ENCODE measurements at regions not wholly inside any gene's neighbourhood (a gene's known extent, or its start where the extent isn't known, plus 50 kb on each side); places are given as distances from the start of the nearest gene placed in this dataset.
A peak's percentile ranks its signal among the peaks of the same experiment; 100 is the strongest.

DNA sequence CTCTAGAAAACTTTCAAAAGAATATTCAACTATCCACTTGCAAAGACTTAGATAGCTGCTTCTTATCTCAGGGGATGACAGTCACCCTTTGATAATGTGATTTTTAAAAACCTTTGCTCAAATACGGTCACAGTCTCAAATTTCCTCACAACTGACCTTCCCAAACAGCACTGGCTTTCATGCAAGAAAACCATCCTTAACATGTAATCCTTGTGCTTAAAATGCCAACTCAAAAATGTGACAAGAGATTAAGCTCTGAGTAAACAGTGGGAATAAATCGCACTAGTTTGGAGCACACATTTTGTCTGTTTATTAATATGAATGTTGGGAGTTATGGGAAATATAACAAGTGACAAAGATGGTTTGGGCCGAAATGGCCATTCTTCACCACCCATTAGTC, 87.5 kb upstream of the CCBE1 start:
- no peak overlapping the region for H3K9ac ChIP-seq (ENCODE audit: low read depth, low read length, poor library complexity)
- WGBS, 2 donors (ENCODE audit: extremely low coverage in 2 of 2, insufficient read length in 2 of 2, insufficient replicate concordance in 1 of 2), result no CpG with 5 or more reads among the region's 3 CpGs
- no peak overlapping the region for H3K27ac ChIP-seq (replicated peaks; ENCODE audit: low read length)
- no peak overlapping the region for H4K8ac ChIP-seq (ENCODE audit: low read depth, low read length)
- no peak overlapping the region for H3K14ac ChIP-seq (ENCODE audit: low read length)
- no peak overlapping the region for H2AFZ ChIP-seq (ENCODE audit: low read length)
- no peaks in the 10 kb centered on the region for H3K36me3 ChIP-seq (replicated peaks in 1 of 2; ENCODE audit: control insufficient read depth in 2 of 2, insufficient read depth in 2 of 2, low read length in 2 of 2)
- no peak overlapping the region for H3K4ac ChIP-seq (ENCODE audit: low read length)
- no peak overlapping the region for H2AK5ac ChIP-seq (ENCODE audit: low read depth, low read length)
- no peak overlapping the region for H2BK12ac ChIP-seq (ENCODE audit: low read length)
- H3K23ac ChIP-seq (ENCODE audit: low read depth, low read length, poor library complexity), result no peak overlapping the region
- no peak overlapping the region for H3K4me2 ChIP-seq (ENCODE audit: insufficient read depth, low read length, poor library complexity, severe bottlenecking)
- H2BK15ac ChIP-seq (ENCODE audit: low read length), result no peak overlapping the region
- H3K18ac ChIP-seq (ENCODE audit: low read length), result no peak overlapping the region
- H3K4me1 ChIP-seq (ENCODE audit: control insufficient read depth in 2 of 2, insufficient read depth in 1 of 2, low read depth in 1 of 2, low read length in 2 of 2), result no peaks in the 10 kb centered on the region
- no peak overlapping the region for H4K91ac ChIP-seq (ENCODE audit: low read depth, low read length, poor library complexity)
- H3K9me3 ChIP-seq (replicated peaks in 1 of 2; ENCODE audit: control insufficient read depth in 2 of 2, insufficient read depth in 1 of 2, low read depth in 1 of 2, low read length in 2 of 2), result no peaks in the 10 kb centered on the region
- no peaks in the 10 kb centered on the region for H3K79me1 ChIP-seq (ENCODE audit: low read depth, low read length)
- no peak overlapping the region for H2BK5ac ChIP-seq (ENCODE audit: low read length)
- H3K27me3 ChIP-seq (ENCODE audit: control insufficient read depth in 3 of 3, insufficient read depth in 3 of 3, low read depth in 1 of 3, low read length in 3 of 3), result no peaks in the 10 kb centered on the region
- H2BK120ac ChIP-seq (ENCODE audit: low read depth, low read length), result no peak overlapping the region
- no peak for DNase-seq (ENCODE audit: low spot score)
- H3K4me3 ChIP-seq (ENCODE audit: low read length in 2 of 2), result no peak overlapping the region

DNA sequence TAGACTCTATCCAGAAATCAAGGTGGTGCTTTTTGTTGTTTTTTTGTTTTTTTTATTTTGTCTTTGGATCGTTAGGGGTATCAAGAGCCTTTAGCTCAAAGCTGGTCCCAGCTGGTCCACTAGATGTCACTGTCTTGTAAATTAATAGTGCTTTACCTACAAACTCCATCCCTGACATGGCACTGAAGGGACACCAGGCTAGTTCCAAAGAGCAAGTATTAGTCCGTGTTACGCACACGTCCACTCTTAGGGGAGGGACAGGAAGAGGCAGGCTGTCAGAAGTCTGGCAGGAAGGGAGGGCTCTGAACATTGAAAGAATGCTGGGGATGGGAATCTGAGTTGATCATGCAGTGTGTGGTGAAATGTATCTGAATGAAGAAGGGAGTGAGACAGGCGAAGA, 85.9 kb upstream of the CCBE1 start:
- H3K18ac ChIP-seq (ENCODE audit: low read length), result no peak overlapping the region
- no peak overlapping the region for H4K8ac ChIP-seq (ENCODE audit: low read depth, low read length)
- no peak overlapping the region for H3K14ac ChIP-seq (ENCODE audit: low read length)
- H3K23ac ChIP-seq (ENCODE audit: low read depth, low read length, poor library complexity), result no peak overlapping the region
- no peak overlapping the region for H2BK5ac ChIP-seq (ENCODE audit: low read length)
- no CpG with 5 or more reads among the region's 5 CpGs for WGBS, 2 donors (ENCODE audit: extremely low coverage in 2 of 2, insufficient read length in 2 of 2, insufficient replicate concordance in 1 of 2)
- no peak overlapping the region for H2BK12ac ChIP-seq (ENCODE audit: low read length)
- no peak overlapping the region for H3K27ac ChIP-seq (replicated peaks; ENCODE audit: low read length)
- H3K27me3 ChIP-seq (ENCODE audit: control insufficient read depth in 3 of 3, insufficient read depth in 3 of 3, low read depth in 1 of 3, low read length in 3 of 3), result no peaks in the 10 kb centered on the region
- H3K4me3 ChIP-seq (ENCODE audit: low read length in 2 of 2), result no peak overlapping the region
- no peak overlapping the region for H3K4me2 ChIP-seq (ENCODE audit: insufficient read depth, low read length, poor library complexity, severe bottlenecking)
- H2BK120ac ChIP-seq (ENCODE audit: low read depth, low read length), result no peak overlapping the region
- H3K79me1 ChIP-seq (ENCODE audit: low read depth, low read length), result no peaks in the 10 kb centered on the region
- no peak overlapping the region for H2AK5ac ChIP-seq (ENCODE audit: low read depth, low read length)
- no peaks in the 10 kb centered on the region for H3K4me1 ChIP-seq (ENCODE audit: control insufficient read depth in 2 of 2, insufficient read depth in 1 of 2, low read depth in 1 of 2, low read length in 2 of 2)
- no peaks in the 10 kb centered on the region for H3K36me3 ChIP-seq (replicated peaks in 1 of 2; ENCODE audit: control insufficient read depth in 2 of 2, insufficient read depth in 2 of 2, low read length in 2 of 2)
- peak; percentile 23 for DNase-seq (ENCODE audit: low spot score)
- H2AFZ ChIP-seq (ENCODE audit: low read length), result peak overlapping the region; percentile 37
- H3K9ac ChIP-seq (ENCODE audit: low read depth, low read length, poor library complexity), result no peak overlapping the region
- no peak overlapping the region for H2BK15ac ChIP-seq (ENCODE audit: low read length)
- no peak overlapping the region for H3K4ac ChIP-seq (ENCODE audit: low read length)
- H4K91ac ChIP-seq (ENCODE audit: low read depth, low read length, poor library complexity), result no peak overlapping the region
- no peaks in the 10 kb centered on the region for H3K9me3 ChIP-seq (replicated peaks in 1 of 2; ENCODE audit: control insufficient read depth in 2 of 2, insufficient read depth in 1 of 2, low read depth in 1 of 2, low read length in 2 of 2)

DNA sequence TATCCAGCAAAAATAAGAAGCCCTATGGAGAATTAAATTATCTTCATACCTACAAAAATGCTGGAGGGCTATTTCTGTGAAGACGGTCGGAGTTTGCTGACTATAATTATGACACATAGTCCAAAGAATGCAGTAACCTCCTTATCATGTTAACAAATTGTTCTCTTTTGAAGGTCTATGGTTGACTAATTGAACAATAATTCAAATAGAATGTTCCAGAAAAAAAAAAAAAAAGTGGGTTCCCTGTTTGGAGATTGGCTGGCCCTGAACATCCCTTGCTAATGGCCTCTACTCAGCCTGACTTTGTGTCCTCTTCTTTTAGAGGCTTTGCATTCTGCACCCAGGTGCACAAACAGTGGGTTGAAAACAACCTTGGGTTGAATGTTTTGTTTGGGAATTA, 82.8 kb upstream of the CCBE1 start:
- Histone ChIP-seq H4K91ac (ENCODE audit: low read depth, low read length, poor library complexity) (no peak overlapping the region), H3K27ac (replicated peaks; ENCODE audit: low read length) (no peak overlapping the region), H2AFZ (ENCODE audit: low read length) (no peak overlapping the region), H2AK5ac (ENCODE audit: low read depth, low read length) (no peak overlapping the region), H3K4me1 (ENCODE audit: control insufficient read depth in 2 of 2, insufficient read depth in 1 of 2, low read depth in 1 of 2, low read length in 2 of 2) (no peaks in the 10 kb centered on the region), H4K8ac (ENCODE audit: low read depth, low read length) (no peak overlapping the region), H3K9me3 (replicated peaks in 1 of 2; ENCODE audit: control insufficient read depth in 2 of 2, insufficient read depth in 1 of 2, low read depth in 1 of 2, low read length in 2 of 2) (no peaks in the 10 kb centered on the region), H3K4me3 (ENCODE audit: low read length in 2 of 2) (no peak overlapping the region), H3K79me1 (ENCODE audit: low read depth, low read length) (no peaks in the 10 kb centered on the region), H3K23ac (ENCODE audit: low read depth, low read length, poor library complexity) (no peak overlapping the region), H3K4me2 (ENCODE audit: insufficient read depth, low read length, poor library complexity, severe bottlenecking) (no peak overlapping the region), H2BK5ac (ENCODE audit: low read length) (no peak overlapping the region), H2BK15ac (ENCODE audit: low read length) (no peak overlapping the region), H3K9ac (ENCODE audit: low read depth, low read length, poor library complexity) (no peak overlapping the region), H2BK120ac (ENCODE audit: low read depth, low read length) (no peak overlapping the region), H2BK12ac (ENCODE audit: low read length) (no peak overlapping the region), H3K14ac (ENCODE audit: low read length) (no peak overlapping the region), H3K27me3 (ENCODE audit: control insufficient read depth in 3 of 3, insufficient read depth in 3 of 3, low read depth in 1 of 3, low read length in 3 of 3) (no peaks in the 10 kb centered on the region), H3K18ac (ENCODE audit: low read length) (no peak overlapping the region), H3K36me3 (replicated peaks in 1 of 2; ENCODE audit: control insufficient read depth in 2 of 2, insufficient read depth in 2 of 2, low read length in 2 of 2) (no peaks in the 10 kb centered on the region), H3K4ac (ENCODE audit: low read length) (no peak overlapping the region)
- no CpG with 5 or more reads among the region's 2 CpGs for WGBS, 2 donors (ENCODE audit: extremely low coverage in 2 of 2, insufficient read length in 2 of 2, insufficient replicate concordance in 1 of 2)
- no peak for DNase-seq (ENCODE audit: low spot score)

DNA sequence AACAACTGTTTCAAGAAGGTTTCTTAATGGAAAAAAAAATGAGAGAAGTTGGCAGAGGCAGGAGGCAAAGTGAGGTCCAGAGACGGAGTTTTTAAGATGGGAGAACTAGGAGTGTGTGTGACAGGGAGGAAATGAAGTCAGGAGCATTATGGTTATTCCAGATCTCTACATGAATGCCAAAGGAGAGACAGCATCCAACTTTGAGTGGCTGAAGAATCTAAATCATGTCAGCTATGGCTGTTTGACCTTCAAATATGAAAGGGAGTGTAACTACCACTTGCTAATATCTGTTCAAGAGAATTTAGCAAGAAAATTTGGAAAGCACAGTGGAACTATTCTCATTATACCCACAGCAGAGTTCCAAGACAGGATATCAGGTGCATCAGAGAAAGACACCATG, 81.2 kb upstream of the CCBE1 start:
- Histone ChIP-seq H3K36me3 (replicated peaks in 1 of 2; ENCODE audit: control insufficient read depth in 2 of 2, insufficient read depth in 2 of 2, low read length in 2 of 2) (no peaks in the 10 kb centered on the region), H3K23ac (ENCODE audit: low read depth, low read length, poor library complexity) (no peak overlapping the region), H2BK12ac (ENCODE audit: low read length) (no peak overlapping the region), H2AFZ (ENCODE audit: low read length) (no peak overlapping the region), H2AK5ac (ENCODE audit: low read depth, low read length) (no peak overlapping the region), H3K27ac (replicated peaks; ENCODE audit: low read length) (no peak overlapping the region), H3K4me3 (ENCODE audit: low read length in 2 of 2) (no peak overlapping the region), H3K14ac (ENCODE audit: low read length) (no peak overlapping the region), H3K4me2 (ENCODE audit: insufficient read depth, low read length, poor library complexity, severe bottlenecking) (no peak overlapping the region), H2BK5ac (ENCODE audit: low read length) (no peak overlapping the region), H3K27me3 (ENCODE audit: control insufficient read depth in 3 of 3, insufficient read depth in 3 of 3, low read depth in 1 of 3, low read length in 3 of 3) (no peaks in the 10 kb centered on the region), H3K79me1 (ENCODE audit: low read depth, low read length) (no peaks in the 10 kb centered on the region), H3K9ac (ENCODE audit: low read depth, low read length, poor library complexity) (no peak overlapping the region), H4K8ac (ENCODE audit: low read depth, low read length) (no peak overlapping the region), H4K91ac (ENCODE audit: low read depth, low read length, poor library complexity) (no peak overlapping the region), H3K9me3 (replicated peaks in 1 of 2; ENCODE audit: control insufficient read depth in 2 of 2, insufficient read depth in 1 of 2, low read depth in 1 of 2, low read length in 2 of 2) (no peaks in the 10 kb centered on the region), H2BK15ac (ENCODE audit: low read length) (no peak overlapping the region), H2BK120ac (ENCODE audit: low read depth, low read length) (no peak overlapping the region), H3K4ac (ENCODE audit: low read length) (no peak overlapping the region), H3K4me1 (ENCODE audit: control insufficient read depth in 2 of 2, insufficient read depth in 1 of 2, low read depth in 1 of 2, low read length in 2 of 2) (no peaks in the 10 kb centered on the region), H3K18ac (ENCODE audit: low read length) (no peak overlapping the region)
- no CpG with 5 or more reads among the region's 1 CpG for WGBS, 2 donors (ENCODE audit: extremely low coverage in 2 of 2, insufficient read length in 2 of 2, insufficient replicate concordance in 1 of 2)
- no peak for DNase-seq (ENCODE audit: low spot score)
